ENCODE measurements at regions not wholly inside any gene's neighbourhood (a gene's known extent, or its start where the extent isn't known, plus 50 kb on each side); places are given as distances from the start of the nearest gene placed in this dataset.

DNA sequence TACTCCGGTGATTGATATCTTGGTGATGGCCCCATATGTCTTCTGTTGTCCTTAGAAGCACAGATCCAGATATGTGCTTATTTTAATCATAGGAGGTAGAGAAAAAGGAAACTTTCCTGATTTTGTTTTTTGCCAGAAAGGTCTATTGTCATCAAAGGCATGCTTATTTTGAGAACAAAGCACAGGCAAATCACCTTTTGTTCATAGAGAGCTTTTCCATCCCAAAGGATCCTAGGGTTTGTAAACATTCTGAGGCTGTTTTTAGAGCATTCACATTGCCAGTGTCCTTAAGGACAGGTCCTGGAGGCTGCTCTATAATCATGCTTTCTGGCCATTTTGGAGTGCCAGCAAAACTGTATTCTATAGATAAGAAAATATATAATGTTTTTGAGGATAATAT lies 148.5 kb upstream of the SEL1L start:
- no peaks in the 10 kb centered on the region for H3K9me3 Mint-ChIP-seq (ENCODE audit: unreplicated experiment)
- H3K36me3 Mint-ChIP-seq (ENCODE audit: insufficient read depth, unreplicated experiment) = no peaks in the 10 kb centered on the region

GRCh38 chr14:81682701-81683100 lies 149.0 kb upstream of the SEL1L start:
- Mint-ChIP-seq H3K36me3 (ENCODE audit: insufficient read depth, unreplicated experiment) (no peaks in the 10 kb centered on the region), H3K9me3 (ENCODE audit: unreplicated experiment) (no peaks in the 10 kb centered on the region), H3K4me3 (ENCODE audit: unreplicated experiment) (no peak overlapping the region), H3K27me3 (ENCODE audit: insufficient read depth, unreplicated experiment) (peaks cover 23% of the 10 kb centered on the region), H3K27ac (ENCODE audit: low read depth, unreplicated experiment) (no peak overlapping the region), H3K4me1 (ENCODE audit: insufficient read depth, unreplicated experiment) (peaks cover 5% of the 10 kb centered on the region)
- POLR2A ChIA-PET = no interaction called here
- intact Hi-C loops (cut with micrococcal nuclease) = no loop called here
- CTCF ChIA-PET = no interaction called here
- no peak for DNase-seq (ENCODE audit: unreplicated experiment)
- BruUV-seq (replicated peaks) = no TSS peak
- TF ChIP-seq, protein P1, sequence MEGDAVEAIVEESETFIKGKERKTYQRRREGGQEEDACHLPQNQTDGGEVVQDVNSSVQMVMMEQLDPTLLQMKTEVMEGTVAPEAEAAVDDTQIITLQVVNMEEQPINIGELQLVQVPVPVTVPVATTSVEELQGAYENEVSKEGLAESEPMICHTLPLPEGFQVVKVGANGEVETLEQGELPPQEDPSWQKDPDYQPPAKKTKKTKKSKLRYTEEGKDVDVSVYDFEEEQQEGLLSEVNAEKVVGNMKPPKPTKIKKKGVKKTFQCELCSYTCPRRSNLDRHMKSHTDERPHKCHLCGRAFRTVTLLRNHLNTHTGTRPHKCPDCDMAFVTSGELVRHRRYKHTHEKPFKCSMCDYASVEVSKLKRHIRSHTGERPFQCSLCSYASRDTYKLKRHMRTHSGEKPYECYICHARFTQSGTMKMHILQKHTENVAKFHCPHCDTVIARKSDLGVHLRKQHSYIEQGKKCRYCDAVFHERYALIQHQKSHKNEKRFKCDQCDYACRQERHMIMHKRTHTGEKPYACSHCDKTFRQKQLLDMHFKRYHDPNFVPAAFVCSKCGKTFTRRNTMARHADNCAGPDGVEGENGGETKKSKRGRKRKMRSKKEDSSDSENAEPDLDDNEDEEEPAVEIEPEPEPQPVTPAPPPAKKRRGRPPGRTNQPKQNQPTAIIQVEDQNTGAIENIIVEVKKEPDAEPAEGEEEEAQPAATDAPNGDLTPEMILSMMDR (IDR thresholded peaks at IDR 0.05; ENCODE audit: unreplicated experiment) = no peak

More for the DNA sequence above, 148.5 kb upstream of the SEL1L start:
- H3K4me1 Mint-ChIP-seq (ENCODE audit: insufficient read depth, unreplicated experiment) = peaks cover 5% of the 10 kb centered on the region
- H3K4me3 Mint-ChIP-seq (ENCODE audit: unreplicated experiment) = no peak overlapping the region
- intact Hi-C loops (cut with micrococcal nuclease) = no loop called here
- BruUV-seq (replicated peaks) = no TSS peak
- TF ChIP-seq, protein P1 (IDR thresholded peaks at IDR 0.05; ENCODE audit: unreplicated experiment) = no peak
- H3K27me3 Mint-ChIP-seq (ENCODE audit: insufficient read depth, unreplicated experiment) = peaks cover 23% of the 10 kb centered on the region
- CTCF ChIA-PET = no interaction called here
- DNase-seq (ENCODE audit: unreplicated experiment) = no peak
- POLR2A ChIA-PET = no interaction called here
- H3K27ac Mint-ChIP-seq (ENCODE audit: low read depth, unreplicated experiment) = no peak overlapping the region

GRCh38 chr14:81684696-81685095 lies 151.0 kb upstream of the SEL1L start:
- TF ChIP-seq, protein P1 (IDR thresholded peaks at IDR 0.05; ENCODE audit: unreplicated experiment) = no peak
- H3K27me3 Mint-ChIP-seq (ENCODE audit: insufficient read depth, unreplicated experiment) = peaks cover 18% of the 10 kb centered on the region
- intact Hi-C loops (cut with micrococcal nuclease) = no loop called here
- no peak for DNase-seq (ENCODE audit: unreplicated experiment)
- peaks cover 5% of the 10 kb centered on the region for H3K4me1 Mint-ChIP-seq (ENCODE audit: insufficient read depth, unreplicated experiment)
- ChIA-PET POLR2A (no interaction called here), CTCF (interaction anchor here (0.7 kb wide), 1 partner anchor 1614 kb away, joined by 3 read pairs; no protein-coding TSS in a partner anchor)
- no peaks in the 10 kb centered on the region for H3K9me3 Mint-ChIP-seq (ENCODE audit: unreplicated experiment)
- H3K4me3 Mint-ChIP-seq (ENCODE audit: unreplicated experiment) = no peak overlapping the region
- no peak overlapping the region for H3K27ac Mint-ChIP-seq (ENCODE audit: low read depth, unreplicated experiment)
- BruUV-seq (replicated peaks) = no TSS peak
- H3K36me3 Mint-ChIP-seq (ENCODE audit: insufficient read depth, unreplicated experiment) = no peaks in the 10 kb centered on the region

- H3K27ac Mint-ChIP-seq (ENCODE audit: low read depth, unreplicated experiment) = no peak overlapping the region
- no peaks in the 10 kb centered on the region for H3K9me3 Mint-ChIP-seq (ENCODE audit: unreplicated experiment)
- BruUV-seq (replicated peaks) = no TSS peak
- no peaks in the 10 kb centered on the region for H3K27me3 Mint-ChIP-seq (ENCODE audit: insufficient read depth, unreplicated experiment)
- H3K36me3 Mint-ChIP-seq (ENCODE audit: insufficient read depth, unreplicated experiment) = no peaks in the 10 kb centered on the region
- DNase-seq (ENCODE audit: unreplicated experiment) = no peak
- TF ChIP-seq, protein P1 (IDR thresholded peaks at IDR 0.05; ENCODE audit: unreplicated experiment) = no peak
- ChIA-PET CTCF (interaction anchor here (0.8 kb wide), 1 partner anchor 53 kb away, joined by 3 read pairs; no protein-coding TSS in a partner anchor), POLR2A (no interaction called here)
- H3K4me3 Mint-ChIP-seq (ENCODE audit: unreplicated experiment) = no peak overlapping the region
- no peaks in the 10 kb centered on the region for H3K4me1 Mint-ChIP-seq (ENCODE audit: insufficient read depth, unreplicated experiment)
- intact Hi-C loops (cut with micrococcal nuclease) = no loop called here
Observed at GRCh38 chr14:81686512-81686911, 152.9 kb upstream of the SEL1L start.
